ENCODE measurements at regions not wholly inside any gene's neighbourhood (a gene's known extent, or its start where the extent isn't known, plus 50 kb on each side); places are given as distances from the start of the nearest gene placed in this dataset.

DNA sequence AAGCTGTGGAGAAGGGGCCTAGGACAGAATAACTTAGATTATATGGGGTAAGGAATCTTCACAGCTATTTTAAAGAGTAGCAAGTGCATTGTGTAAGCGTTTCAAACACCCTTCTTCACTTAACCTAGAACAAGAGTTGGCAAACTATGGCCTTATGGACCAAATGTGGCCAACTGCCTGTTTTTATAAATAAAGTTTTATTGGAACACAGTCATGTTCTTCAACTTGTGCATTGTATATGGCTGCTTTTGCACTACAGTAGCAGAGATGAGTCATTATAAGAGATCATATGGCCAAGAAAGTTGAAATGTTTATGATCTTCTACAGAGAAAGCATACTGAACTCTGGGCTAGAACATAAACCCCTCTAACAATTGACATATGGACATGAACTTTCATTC, 187.8 kb downstream of the ETV1 start:
- no peak overlapping the region for H3K9ac ChIP-seq (ENCODE audit: low read depth in 1 of 2, low read length in 2 of 2)
- H3K4me3 ChIP-seq (ENCODE audit: low read depth in 1 of 3, low read length in 3 of 3): no peak overlapping the region
- 75% methylated on average over 1 of the region's 1 CpG for WGBS
- no peaks in the 10 kb centered on the region for H3K36me3 ChIP-seq (ENCODE audit: control insufficient read depth in 4 of 4, insufficient read depth in 3 of 4, low read depth in 1 of 4, low read length in 3 of 4)
- no peaks in the 10 kb centered on the region for H3K27me3 ChIP-seq (ENCODE audit: control insufficient read depth in 4 of 4, insufficient read depth in 4 of 4, low read length in 3 of 4)
- no peak for DNase-seq (ENCODE audit: low spot score)
- no peak overlapping the region for H3K27ac ChIP-seq (ENCODE audit: low read depth in 1 of 2, low read length in 2 of 2)
- H3K9me3 ChIP-seq (ENCODE audit: control insufficient read depth in 4 of 4, low read length in 3 of 4): no peaks in the 10 kb centered on the region
- H3K4me1 ChIP-seq (ENCODE audit: control insufficient read depth in 4 of 4, insufficient read depth in 4 of 4, low read length in 3 of 4): no peaks in the 10 kb centered on the region
- TF ChIP-seq HNF4A (conservative IDR thresholded peaks at IDR 0.05): no peak
- TF ChIP-seq, protein P1, sequence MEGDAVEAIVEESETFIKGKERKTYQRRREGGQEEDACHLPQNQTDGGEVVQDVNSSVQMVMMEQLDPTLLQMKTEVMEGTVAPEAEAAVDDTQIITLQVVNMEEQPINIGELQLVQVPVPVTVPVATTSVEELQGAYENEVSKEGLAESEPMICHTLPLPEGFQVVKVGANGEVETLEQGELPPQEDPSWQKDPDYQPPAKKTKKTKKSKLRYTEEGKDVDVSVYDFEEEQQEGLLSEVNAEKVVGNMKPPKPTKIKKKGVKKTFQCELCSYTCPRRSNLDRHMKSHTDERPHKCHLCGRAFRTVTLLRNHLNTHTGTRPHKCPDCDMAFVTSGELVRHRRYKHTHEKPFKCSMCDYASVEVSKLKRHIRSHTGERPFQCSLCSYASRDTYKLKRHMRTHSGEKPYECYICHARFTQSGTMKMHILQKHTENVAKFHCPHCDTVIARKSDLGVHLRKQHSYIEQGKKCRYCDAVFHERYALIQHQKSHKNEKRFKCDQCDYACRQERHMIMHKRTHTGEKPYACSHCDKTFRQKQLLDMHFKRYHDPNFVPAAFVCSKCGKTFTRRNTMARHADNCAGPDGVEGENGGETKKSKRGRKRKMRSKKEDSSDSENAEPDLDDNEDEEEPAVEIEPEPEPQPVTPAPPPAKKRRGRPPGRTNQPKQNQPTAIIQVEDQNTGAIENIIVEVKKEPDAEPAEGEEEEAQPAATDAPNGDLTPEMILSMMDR (IDR thresholded peaks at IDR 0.05; ENCODE audit: low read depth, low read length, missing input control): no peak
- no peak for TF ChIP-seq FOXA1 (IDR thresholded peaks at IDR 0.05)
- TF ChIP-seq NR2F2 (IDR thresholded peaks at IDR 0.05): no peak
- no peak for TF ChIP-seq RXRA (IDR thresholded peaks at IDR 0.05)
- TF ChIP-seq, protein P2, sequence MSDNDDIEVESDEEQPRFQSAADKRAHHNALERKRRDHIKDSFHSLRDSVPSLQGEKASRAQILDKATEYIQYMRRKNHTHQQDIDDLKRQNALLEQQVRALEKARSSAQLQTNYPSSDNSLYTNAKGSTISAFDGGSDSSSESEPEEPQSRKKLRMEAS (IDR thresholded peaks at IDR 0.05): no peak
- TF ChIP-seq, protein P3, sequence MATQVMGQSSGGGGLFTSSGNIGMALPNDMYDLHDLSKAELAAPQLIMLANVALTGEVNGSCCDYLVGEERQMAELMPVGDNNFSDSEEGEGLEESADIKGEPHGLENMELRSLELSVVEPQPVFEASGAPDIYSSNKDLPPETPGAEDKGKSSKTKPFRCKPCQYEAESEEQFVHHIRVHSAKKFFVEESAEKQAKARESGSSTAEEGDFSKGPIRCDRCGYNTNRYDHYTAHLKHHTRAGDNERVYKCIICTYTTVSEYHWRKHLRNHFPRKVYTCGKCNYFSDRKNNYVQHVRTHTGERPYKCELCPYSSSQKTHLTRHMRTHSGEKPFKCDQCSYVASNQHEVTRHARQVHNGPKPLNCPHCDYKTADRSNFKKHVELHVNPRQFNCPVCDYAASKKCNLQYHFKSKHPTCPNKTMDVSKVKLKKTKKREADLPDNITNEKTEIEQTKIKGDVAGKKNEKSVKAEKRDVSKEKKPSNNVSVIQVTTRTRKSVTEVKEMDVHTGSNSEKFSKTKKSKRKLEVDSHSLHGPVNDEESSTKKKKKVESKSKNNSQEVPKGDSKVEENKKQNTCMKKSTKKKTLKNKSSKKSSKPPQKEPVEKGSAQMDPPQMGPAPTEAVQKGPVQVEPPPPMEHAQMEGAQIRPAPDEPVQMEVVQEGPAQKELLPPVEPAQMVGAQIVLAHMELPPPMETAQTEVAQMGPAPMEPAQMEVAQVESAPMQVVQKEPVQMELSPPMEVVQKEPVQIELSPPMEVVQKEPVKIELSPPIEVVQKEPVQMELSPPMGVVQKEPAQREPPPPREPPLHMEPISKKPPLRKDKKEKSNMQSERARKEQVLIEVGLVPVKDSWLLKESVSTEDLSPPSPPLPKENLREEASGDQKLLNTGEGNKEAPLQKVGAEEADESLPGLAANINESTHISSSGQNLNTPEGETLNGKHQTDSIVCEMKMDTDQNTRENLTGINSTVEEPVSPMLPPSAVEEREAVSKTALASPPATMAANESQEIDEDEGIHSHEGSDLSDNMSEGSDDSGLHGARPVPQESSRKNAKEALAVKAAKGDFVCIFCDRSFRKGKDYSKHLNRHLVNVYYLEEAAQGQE (IDR thresholded peaks at IDR 0.05): no peak
- no peak for TF ChIP-seq FOXA2 (IDR thresholded peaks at IDR 0.05)
- no peak for TF ChIP-seq EGR1 (IDR thresholded peaks at IDR 0.05; ENCODE audit: low read depth in 2 of 2)
- TF ChIP-seq HNF4G (IDR thresholded peaks at IDR 0.05): no peak
- no peak for TF ChIP-seq SP1 (IDR thresholded peaks at IDR 0.05)
- no peak for TF ChIP-seq RAD21 (IDR thresholded peaks at IDR 0.05)
- no peak for TF ChIP-seq JUND (IDR thresholded peaks at IDR 0.05)
- TF ChIP-seq TAF1 (conservative IDR thresholded peaks at IDR 0.05): no peak
- TF ChIP-seq, protein P4, sequence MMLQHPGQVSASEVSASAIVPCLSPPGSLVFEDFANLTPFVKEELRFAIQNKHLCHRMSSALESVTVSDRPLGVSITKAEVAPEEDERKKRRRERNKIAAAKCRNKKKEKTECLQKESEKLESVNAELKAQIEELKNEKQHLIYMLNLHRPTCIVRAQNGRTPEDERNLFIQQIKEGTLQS (IDR thresholded peaks at IDR 0.05): no peak
- TF ChIP-seq YY1 (IDR thresholded peaks at IDR 0.05): no peak

DNA sequence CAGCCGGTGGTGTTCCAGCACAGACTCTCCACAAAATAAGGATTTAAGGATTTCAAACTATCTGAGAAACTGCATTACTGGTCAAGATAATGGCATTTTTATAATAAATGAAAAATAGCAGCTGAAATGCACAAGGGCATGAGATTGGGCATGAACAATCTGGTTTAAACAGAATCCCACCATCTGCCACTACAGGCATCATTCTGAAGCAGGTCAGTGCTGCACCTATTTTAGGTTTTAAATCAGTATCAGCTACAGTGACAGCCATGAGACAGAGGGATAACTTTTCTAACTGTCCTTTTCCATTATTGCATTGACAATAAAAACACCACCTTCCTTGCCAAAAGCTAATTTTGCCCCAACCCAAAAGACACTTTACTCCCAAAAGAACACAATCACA, 186.8 kb downstream of the ETV1 start:
- no peak for DNase-seq (ENCODE audit: low spot score)
- WGBS: 82% methylated on average over 1 of the region's 1 CpG
- no peaks in the 10 kb centered on the region for H3K27me3 ChIP-seq (ENCODE audit: control insufficient read depth in 4 of 4, insufficient read depth in 4 of 4, low read length in 3 of 4)

More for the DNA sequence above, 186.8 kb downstream of the ETV1 start:
- H3K9me3 ChIP-seq (ENCODE audit: control insufficient read depth in 4 of 4, low read length in 3 of 4): no peaks in the 10 kb centered on the region
- no peak overlapping the region for H3K27ac ChIP-seq (ENCODE audit: low read depth in 1 of 2, low read length in 2 of 2)
- H3K36me3 ChIP-seq (ENCODE audit: control insufficient read depth in 4 of 4, insufficient read depth in 3 of 4, low read depth in 1 of 4, low read length in 3 of 4): no peaks in the 10 kb centered on the region
- H3K9ac ChIP-seq (ENCODE audit: low read depth in 1 of 2, low read length in 2 of 2): no peak overlapping the region
- no peaks in the 10 kb centered on the region for H3K4me1 ChIP-seq (ENCODE audit: control insufficient read depth in 4 of 4, insufficient read depth in 4 of 4, low read length in 3 of 4)
- TF ChIP-seq EGR1 (IDR thresholded peaks at IDR 0.05; ENCODE audit: low read depth in 2 of 2) (no peak), FOXA2 (IDR thresholded peaks at IDR 0.05) (no peak), YY1 (IDR thresholded peaks at IDR 0.05) (no peak), TAF1 (conservative IDR thresholded peaks at IDR 0.05) (no peak), GABPA (IDR thresholded peaks at IDR 0.05 in 1 of 2, conservative IDR thresholded peaks at IDR 0.05 in 1 of 2) (no peak)
- H3K4me3 ChIP-seq (ENCODE audit: low read depth in 1 of 3, low read length in 3 of 3): no peak overlapping the region

All from liver (tissue), 8 donors.